GM19035 (cell line): ENCODE measurements at regions not wholly inside any gene's neighbourhood (a gene's known extent, or its start where the extent isn't known, plus 50 kb on each side); places are given as distances from the start of the nearest gene placed in this dataset.
A peak's percentile ranks its signal among the peaks of the same experiment; 100 is the strongest.
"Not testable (repeated sequence)": the region's sequence is repeated elsewhere in the genome, so short reads cannot be mapped to it uniquely, and the experiment has no call there.

Experiments used
- ATAC-seq: cut with Tn5 transposase; IDR thresholded peaks from one replicate; pipeline ENCODE4 v1.9.1; 2021; ENCODE audit not compliant: unreplicated experiment

GRCh38 chr15:79538527-79538926 is 106.4 kb downstream of the MINAR1 start:
- no peak for ATAC-seq

GRCh38 chr15:79539401-79539800 is 107.3 kb downstream of the MINAR1 start:
- no peak for ATAC-seq

GRCh38 chr15:79540551-79540950 is 108.4 kb downstream of the MINAR1 start:
- no peak for ATAC-seq

GRCh38 chr15:79541196-79541595 is 109.1 kb downstream of the MINAR1 start:
- ATAC-seq: no peak

- ATAC-seq: no peak
Measured at GRCh38 chr15:79543097-79543496, 111.0 kb downstream of the MINAR1 start.

GRCh38 chr15:79549196-79549595 is 117.1 kb downstream of the MINAR1 start:
- ATAC-seq: no peak

GRCh38 chr15:79560384-79560783 is 128.2 kb downstream of the MINAR1 start:
- ATAC-seq: no peak

GRCh38 chr15:79561982-79562381 is 129.8 kb downstream of the MINAR1 start:
- ATAC-seq: no peak

GRCh38 chr15:79562403-79562815 is 130.3 kb downstream of the MINAR1 start:
- ATAC-seq: no peak

- no peak for ATAC-seq
Measured at GRCh38 chr15:79562899-79563298, 130.8 kb downstream of the MINAR1 start.

- no peak for ATAC-seq
Measured at GRCh38 chr15:79570004-79570403, 137.9 kb downstream of the MINAR1 start.

GRCh38 chr15:79572691-79573404 is 140.7 kb downstream of the MINAR1 start:
- no peak for ATAC-seq

GRCh38 chr15:79574431-79575273 is 142.5 kb downstream of the MINAR1 start:
- not testable (repeated sequence) for ATAC-seq

GRCh38 chr15:79582650-79583049 is 150.5 kb downstream of the MINAR1 start:
- no peak for ATAC-seq

GRCh38 chr15:79592126-79592525 is 160.0 kb downstream of the MINAR1 start:
- ATAC-seq: no peak

- ATAC-seq: no peak
Measured at GRCh38 chr15:79593119-79593869, 161.2 kb downstream of the MINAR1 start.

- ATAC-seq: no peak
Measured at GRCh38 chr15:79595306-79595705, 163.2 kb downstream of the MINAR1 start.

GRCh38 chr15:79595995-79596622 is 164.0 kb downstream of the MINAR1 start:
- peak; percentile 96 for ATAC-seq

- no peak for ATAC-seq
Measured at GRCh38 chr15:79598639-79599038, 166.5 kb downstream of the MINAR1 start.

GRCh38 chr15:79601405-79602086 is 169.4 kb downstream of the MINAR1 start:
- ATAC-seq: no peak
